ENCODE measurements at regions not wholly inside any gene's neighbourhood (a gene's known extent, or its start where the extent isn't known, plus 50 kb on each side); places are given as distances from the start of the nearest gene placed in this dataset.

- no peak for ATAC-seq (ENCODE audit: low read depth)
- no peak for TF ChIP-seq CTCF (IDR thresholded peaks at IDR 0.05)
- H3K4me1 Mint-ChIP-seq: no peaks in the 10 kb centered on the region
- H3K9me3 Mint-ChIP-seq: no peaks in the 10 kb centered on the region
- POLR2A ChIA-PET: no interaction called here
- intact Hi-C loops (cut with micrococcal nuclease): no loop called here
- DNase-seq: no peak
- no peaks in the 10 kb centered on the region for H3K36me3 Mint-ChIP-seq (ENCODE audit: low read depth)
- CTCF ChIA-PET: no interaction called here
- H3K27ac Mint-ChIP-seq: no peak overlapping the region
- H3K27me3 Mint-ChIP-seq: peaks cover 18% of the 10 kb centered on the region
- H3K4me3 Mint-ChIP-seq: no peak overlapping the region
Observed at GRCh38 chr1:50275566-50275965, 147.7 kb downstream of the DMRTA2 start.

- DNase-seq: no peak
- peaks cover 18% of the 10 kb centered on the region for H3K27me3 Mint-ChIP-seq
- H3K9me3 Mint-ChIP-seq: no peaks in the 10 kb centered on the region
- POLR2A ChIA-PET: no interaction called here
- intact Hi-C loops (cut with micrococcal nuclease): no loop called here
- no peak for TF ChIP-seq CTCF (IDR thresholded peaks at IDR 0.05)
- H3K36me3 Mint-ChIP-seq (ENCODE audit: low read depth): no peaks in the 10 kb centered on the region
- CTCF ChIA-PET: no interaction called here
- H3K4me1 Mint-ChIP-seq: no peaks in the 10 kb centered on the region
- no peak overlapping the region for H3K4me3 Mint-ChIP-seq
- no peak overlapping the region for H3K27ac Mint-ChIP-seq
- ATAC-seq (ENCODE audit: low read depth): no peak
Observed at GRCh38 chr1:50272912-50273311, 150.3 kb downstream of the DMRTA2 start.

- POLR2A ChIA-PET: no interaction called here
- TF ChIP-seq CTCF (IDR thresholded peaks at IDR 0.05): no peak
- H3K27ac Mint-ChIP-seq: no peak overlapping the region
- peaks cover 18% of the 10 kb centered on the region for H3K27me3 Mint-ChIP-seq
- intact Hi-C loops (cut with micrococcal nuclease): no loop called here
- no peaks in the 10 kb centered on the region for H3K9me3 Mint-ChIP-seq
- no peaks in the 10 kb centered on the region for H3K4me1 Mint-ChIP-seq
- CTCF ChIA-PET: interaction anchor here (0.6 kb wide), 1 partner anchor 807 kb away, joined by 3 read pairs; no protein-coding TSS in a partner anchor
- ATAC-seq (ENCODE audit: low read depth) (no peak), DNase-seq (no peak)
- H3K4me3 Mint-ChIP-seq: no peak overlapping the region
- no peaks in the 10 kb centered on the region for H3K36me3 Mint-ChIP-seq (ENCODE audit: low read depth)
Observed at GRCh38 chr1:50271968-50272578, 151.2 kb downstream of the DMRTA2 start.

GRCh38 chr1:50271337-50271736 is 151.9 kb downstream of the DMRTA2 start:
- Mint-ChIP-seq H3K4me3 (no peak overlapping the region), H3K36me3 (ENCODE audit: low read depth) (no peaks in the 10 kb centered on the region), H3K9me3 (no peaks in the 10 kb centered on the region), H3K27ac (no peak overlapping the region), H3K27me3 (peaks cover 12% of the 10 kb centered on the region), H3K4me1 (no peaks in the 10 kb centered on the region)
- CTCF ChIA-PET: no interaction called here
- POLR2A ChIA-PET: no interaction called here
- ATAC-seq (ENCODE audit: low read depth) (no peak), DNase-seq (no peak)
- intact Hi-C loops (cut with micrococcal nuclease): no loop called here
- TF ChIP-seq CTCF (IDR thresholded peaks at IDR 0.05): no peak

- Mint-ChIP-seq H3K4me3 (no peak overlapping the region), H3K9me3 (no peaks in the 10 kb centered on the region), H3K4me1 (no peaks in the 10 kb centered on the region), H3K36me3 (ENCODE audit: low read depth) (no peaks in the 10 kb centered on the region), H3K27me3 (peaks cover 8% of the 10 kb centered on the region), H3K27ac (no peak overlapping the region)
- POLR2A ChIA-PET: no interaction called here
- TF ChIP-seq CTCF (IDR thresholded peaks at IDR 0.05): no peak
- CTCF ChIA-PET: no interaction called here
- ATAC-seq (ENCODE audit: low read depth) (no peak), DNase-seq (no peak)
- intact Hi-C loops (cut with micrococcal nuclease): no loop called here
Observed at GRCh38 chr1:50270926-50271325, 152.3 kb downstream of the DMRTA2 start.
